Choroid plexus epithelial cell (primary cell): ENCODE measurements at regions not wholly inside any gene's neighbourhood (a gene's known extent, or its start where the extent isn't known, plus 50 kb on each side); places are given as distances from the start of the nearest gene placed in this dataset.
"Not testable (repeated sequence)": the region's sequence is repeated elsewhere in the genome, so short reads cannot be mapped to it uniquely, and the experiment has no call there.

Source experiments
- DNase-seq: peaks from one replicate; pipeline ENCODE4 v3.0.0-alpha.2; 2010; ENCODE audit warnings: low read depth
- H3K4me3 ChIP-seq: 2 replicates; pipeline ENCODE4 v1.5.1; 2011; ENCODE audit warnings: low read depth, mild to moderate bottlenecking, control low read depth, low read length, moderate library complexity
- CTCF ChIP-seq: conservative IDR thresholded peaks from 2 replicates; pipeline ENCODE4 v1.5.1; 2011; ENCODE audit warnings: low read depth, mild to moderate bottlenecking, control low read depth, inconsistent platforms, low read length, moderate library complexity

- DNase-seq, result no peak
- no peak for TF ChIP-seq CTCF
- no peak overlapping the region for H3K4me3 ChIP-seq
Observed at GRCh38 chr2:83359336-83359735, 1099.7 kb downstream of the SUCLG1 start.

GRCh38 chr2:83342860-83343329 is 1116.2 kb downstream of the SUCLG1 start:
- no peak for DNase-seq
- no peak for TF ChIP-seq CTCF
- no peak overlapping the region for H3K4me3 ChIP-seq

- no peak for DNase-seq
- H3K4me3 ChIP-seq, result no peak overlapping the region
- no peak for TF ChIP-seq CTCF
Observed at GRCh38 chr2:83340424-83340823, 1118.7 kb downstream of the SUCLG1 start.

GRCh38 chr2:83339942-83340341 is 1119.1 kb downstream of the SUCLG1 start:
- not testable (repeated sequence) for DNase-seq, H3K4me3 ChIP-seq

GRCh38 chr2:83331810-83332209 is 1127.3 kb downstream of the SUCLG1 start:
- H3K4me3 ChIP-seq, result no peak overlapping the region
- no peak for TF ChIP-seq CTCF
- DNase-seq, result no peak

- no peak for DNase-seq
- no peak for TF ChIP-seq CTCF
- no peak overlapping the region for H3K4me3 ChIP-seq
Observed at GRCh38 chr2:83323038-83323437, 1136.0 kb downstream of the SUCLG1 start.

- TF ChIP-seq CTCF, result no peak
- DNase-seq, result no peak
- no peak overlapping the region for H3K4me3 ChIP-seq
Observed at GRCh38 chr2:83320053-83320452, 1139.0 kb downstream of the SUCLG1 start.

- TF ChIP-seq CTCF, result no peak
- H3K4me3 ChIP-seq, result no peak overlapping the region
- DNase-seq, result no peak
Observed at GRCh38 chr2:83305758-83306378, 1153.2 kb downstream of the SUCLG1 start.
